PC-9 (cell line): ENCODE measurements at regions not wholly inside any gene's neighbourhood (a gene's known extent, or its start where the extent isn't known, plus 50 kb on each side); places are given as distances from the start of the nearest gene placed in this dataset.

Experiments used
- BruUV-seq: library from RNA; stranded (reverse); fragments of 400-500 nt; replicated peaks from 2 replicates; lab custom pipeline; 2021; lab: Mats Ljungman, UMichigan
- CTCF ChIA-PET: fragments of 300-600 bp; sonication (Branson Sonifier 250); formaldehyde crosslinking; loops from one replicate; lab custom pipeline; 2022; ENCODE audit warnings: antibody characterized with exemption; lab: Charles Lee
- POLR2A ChIA-PET: fragments of 300-600 bp; sonication (Branson Sonifier 250); formaldehyde crosslinking; loops from one replicate; lab custom pipeline; 2022; ENCODE audit warnings: antibody characterized with exemption; ENCODE audit not compliant: unreplicated experiment; lab: Charles Lee
- DNase-seq, 2 experiments: peaks; one replicate each; pipeline versions ENCODE4 v3.0.0 to v3.0.0-alpha.2; 2015 to 2022; ENCODE audit warnings: mixed read lengths in 1 of 2
- H2AFZ ChIP-seq: fragments of 200-600 bp; sonication (generic); 2 replicates; pipeline ENCODE4 v1.8.1; 2017; ENCODE audit warnings: antibody characterized with exemption
- H3F3A ChIP-seq: fragments of 200-600 bp; sonication (generic); 2 replicates; pipeline ENCODE4 v1.8.1; 2017; ENCODE audit warnings: antibody characterized with exemption, mild to moderate bottlenecking, low read depth; ENCODE audit not compliant: insufficient read depth
- H3K27ac ChIP-seq: fragments of 200-600 bp; sonication (generic); 2 replicates; pipeline ENCODE4 v1.6.1; 2016; ENCODE audit warnings: mixed run types
- H3K27me3 ChIP-seq: fragments of 200-600 bp; sonication (generic); 2 replicates; pipeline ENCODE4 v1.6.1; 2016; ENCODE audit warnings: low read depth, mixed run types; ENCODE audit not compliant: insufficient read depth
- H3K36me3 ChIP-seq: fragments of 200-600 bp; sonication (generic); 2 replicates; pipeline ENCODE4 v1.6.1; 2016; ENCODE audit warnings: low read depth, mixed run types
- H3K4me1 ChIP-seq: fragments of 200-600 bp; sonication (generic); replicated peaks from 2 replicates; pipeline ENCODE4 v1.6.1; 2016; ENCODE audit warnings: mixed run types; ENCODE audit not compliant: insufficient read depth
- H3K4me2 ChIP-seq: fragments of 200-600 bp; sonication (generic); 2 replicates; pipeline ENCODE4 v1.6.1; 2017; ENCODE audit warnings: mixed run types
- H3K4me3 ChIP-seq: fragments of 200-600 bp; sonication (generic); 2 replicates; pipeline ENCODE4 v1.6.1; 2016; ENCODE audit warnings: mixed run types
- H3K79me2 ChIP-seq: fragments of 200-600 bp; sonication (generic); 2 replicates; pipeline ENCODE4 v1.6.1; 2017; ENCODE audit warnings: low read depth, mixed run types
- H3K9me2 ChIP-seq: fragments of 200-600 bp; sonication (generic); 2 replicates; pipeline ENCODE4 v1.8.1; 2017; ENCODE audit warnings: mild to moderate bottlenecking; ENCODE audit not compliant: insufficient read depth
- H3K9me3 ChIP-seq: fragments of 200-600 bp; sonication (generic); 2 replicates; pipeline ENCODE4 v1.8.1; 2016; ENCODE audit warnings: low read depth; ENCODE audit not compliant: insufficient read depth
- H4K20me1 ChIP-seq: fragments of 200-600 bp; sonication (generic); 2 replicates; pipeline ENCODE4 v1.8.1; 2017; ENCODE audit not compliant: insufficient read depth
- EZH2 ChIP-seq: fragments of 200-600 bp; sonication (generic); IDR thresholded peaks from 2 replicates; pipeline ENCODE4 v1.8.0; 2017; ENCODE audit warnings: antibody characterized with exemption, low read depth
- intact Hi-C: fragments of 100-400 bp; cut with micrococcal nuclease; formaldehyde crosslinking; loops from one replicate; pipeline ENCODE4 v1.10.0; 2022; ENCODE audit not compliant: unreplicated experiment
- TF ChIP-seq, protein P1 (sequence below): fragments of 200-600 bp; sonication (generic); conservative IDR thresholded peaks from 2 replicates; pipeline ENCODE4 v1.6.1; 2017; ENCODE audit warnings: mixed run types, antibody characterized with exemption, mild to moderate bottlenecking, moderate library complexity

DNA sequence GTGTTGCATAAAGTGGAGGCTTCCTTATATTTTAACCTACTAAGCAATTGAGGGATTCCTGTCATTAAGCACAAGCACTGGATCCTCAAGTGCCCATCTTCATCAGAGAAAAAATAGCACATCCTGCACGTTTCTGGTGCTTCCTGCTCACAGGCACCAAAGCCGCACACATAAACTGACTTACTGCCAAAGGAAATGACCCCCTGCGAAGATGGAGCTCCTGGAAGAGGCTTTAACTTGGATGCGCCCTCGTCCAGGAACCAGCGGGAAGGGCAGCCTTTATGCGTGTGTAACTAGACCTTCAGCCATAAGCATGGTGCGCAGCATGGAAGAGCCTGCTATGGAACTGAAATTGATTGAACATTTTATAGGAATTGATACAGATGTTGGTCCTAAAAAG is 188.7 kb downstream of the FTCDNL1 start:
- no peaks in the 10 kb centered on the region for H3K79me2 ChIP-seq
- BruUV-seq, result no TSS peak
- no peak overlapping the region for H2AFZ ChIP-seq
- H3K4me2 ChIP-seq, result no peak overlapping the region
- no peaks in the 10 kb centered on the region for H3K4me1 ChIP-seq
- DNase-seq, result no peak
- intact Hi-C loops, result no loop called here
- no peak overlapping the region for H3K4me3 ChIP-seq
- no peaks in the 10 kb centered on the region; the same call in 1 of the 2 replicates for H3K9me3 ChIP-seq
- TF ChIP-seq, protein P1, sequence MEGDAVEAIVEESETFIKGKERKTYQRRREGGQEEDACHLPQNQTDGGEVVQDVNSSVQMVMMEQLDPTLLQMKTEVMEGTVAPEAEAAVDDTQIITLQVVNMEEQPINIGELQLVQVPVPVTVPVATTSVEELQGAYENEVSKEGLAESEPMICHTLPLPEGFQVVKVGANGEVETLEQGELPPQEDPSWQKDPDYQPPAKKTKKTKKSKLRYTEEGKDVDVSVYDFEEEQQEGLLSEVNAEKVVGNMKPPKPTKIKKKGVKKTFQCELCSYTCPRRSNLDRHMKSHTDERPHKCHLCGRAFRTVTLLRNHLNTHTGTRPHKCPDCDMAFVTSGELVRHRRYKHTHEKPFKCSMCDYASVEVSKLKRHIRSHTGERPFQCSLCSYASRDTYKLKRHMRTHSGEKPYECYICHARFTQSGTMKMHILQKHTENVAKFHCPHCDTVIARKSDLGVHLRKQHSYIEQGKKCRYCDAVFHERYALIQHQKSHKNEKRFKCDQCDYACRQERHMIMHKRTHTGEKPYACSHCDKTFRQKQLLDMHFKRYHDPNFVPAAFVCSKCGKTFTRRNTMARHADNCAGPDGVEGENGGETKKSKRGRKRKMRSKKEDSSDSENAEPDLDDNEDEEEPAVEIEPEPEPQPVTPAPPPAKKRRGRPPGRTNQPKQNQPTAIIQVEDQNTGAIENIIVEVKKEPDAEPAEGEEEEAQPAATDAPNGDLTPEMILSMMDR, result no peak
- TF ChIP-seq EZH2, result no peak
- H3K27me3 ChIP-seq, result no peaks in the 10 kb centered on the region
- no peak overlapping the region for H3K27ac ChIP-seq
- no peaks in the 10 kb centered on the region for H3K9me2 ChIP-seq
- POLR2A ChIA-PET, result no interaction called here
- no peaks in the 10 kb centered on the region for H3K36me3 ChIP-seq
- H3F3A ChIP-seq, result no peaks in the 10 kb centered on the region
- CTCF ChIA-PET, result no interaction called here
- H4K20me1 ChIP-seq, result no peaks in the 10 kb centered on the region

DNA sequence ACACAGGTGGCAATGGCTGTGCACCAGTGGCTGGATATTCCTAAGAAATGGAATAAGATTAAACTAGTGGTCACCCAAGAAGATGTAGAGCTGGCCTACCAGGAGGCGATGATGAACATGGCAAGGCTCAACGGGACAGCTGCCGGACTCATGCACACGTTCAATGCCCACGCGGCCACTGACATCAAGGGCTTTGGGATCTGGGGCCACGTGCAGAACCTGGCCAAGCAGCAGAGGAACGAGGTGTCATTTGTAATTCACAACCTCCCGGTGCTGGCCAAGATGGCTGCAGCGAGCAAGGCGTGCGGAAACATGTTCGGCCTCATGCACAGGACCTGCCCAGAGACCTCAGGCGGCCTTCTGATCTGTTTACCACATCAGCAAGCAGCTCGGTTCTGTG is 190.8 kb downstream of the FTCDNL1 start:
- no peak overlapping the region for H2AFZ ChIP-seq
- no peaks in the 10 kb centered on the region for H3K79me2 ChIP-seq
- H3K4me1 ChIP-seq, result no peaks in the 10 kb centered on the region
- ChIA-PET CTCF (no interaction called here), POLR2A (no interaction called here)
- no peaks in the 10 kb centered on the region; the same call in 1 of the 2 replicates for H3K9me3 ChIP-seq
- H3K36me3 ChIP-seq, result no peaks in the 10 kb centered on the region
- BruUV-seq, result no TSS peak
- H3K4me3 ChIP-seq, result no peak overlapping the region
- no peaks in the 10 kb centered on the region for H3K27me3 ChIP-seq
- H3F3A ChIP-seq, result no peaks in the 10 kb centered on the region
- H4K20me1 ChIP-seq, result no peaks in the 10 kb centered on the region
- no peak overlapping the region for H3K4me2 ChIP-seq
- DNase-seq, result no peak
- TF ChIP-seq, protein P1, result no peak
- no peak for TF ChIP-seq EZH2
- H3K9me2 ChIP-seq, result no peaks in the 10 kb centered on the region
- intact Hi-C loops, result no loop called here
- H3K27ac ChIP-seq, result no peak overlapping the region

DNA sequence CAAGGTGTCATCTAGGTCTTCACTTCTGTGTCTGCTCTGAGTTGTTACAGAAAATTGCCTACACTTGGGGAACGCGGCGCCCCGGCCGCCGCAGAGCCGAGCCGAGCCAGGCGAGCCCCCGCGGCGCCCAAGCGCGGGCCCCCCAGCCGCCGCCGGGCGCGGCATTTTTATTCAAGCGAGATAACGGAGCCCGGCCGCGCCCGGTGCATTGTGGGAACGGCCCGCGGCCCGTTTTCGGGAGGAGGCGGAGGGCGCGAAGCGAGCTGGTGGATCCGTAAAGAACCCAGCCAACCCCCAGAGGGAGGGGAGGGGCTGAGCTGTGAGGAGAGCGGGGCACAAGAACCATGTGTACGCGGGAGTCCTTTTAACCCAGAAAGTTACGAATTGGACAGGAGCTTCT is 191.8 kb downstream of the FTCDNL1 start:
- no peak for TF ChIP-seq EZH2
- TF ChIP-seq, protein P1, result no peak
- no peaks in the 10 kb centered on the region for H4K20me1 ChIP-seq
- no peaks in the 10 kb centered on the region; the same call in 1 of the 2 replicates for H3K9me3 ChIP-seq
- ChIA-PET CTCF (no interaction called here), POLR2A (no interaction called here)
- no peak overlapping the region for H3K4me2 ChIP-seq
- H3K79me2 ChIP-seq, result no peaks in the 10 kb centered on the region
- no peaks in the 10 kb centered on the region for H3K36me3 ChIP-seq
- no peaks in the 10 kb centered on the region for H3K4me1 ChIP-seq
- H3K4me3 ChIP-seq, result no peak overlapping the region
- DNase-seq, result no peak
- H3F3A ChIP-seq, result no peaks in the 10 kb centered on the region
- no peaks in the 10 kb centered on the region for H3K27me3 ChIP-seq
- no TSS peak for BruUV-seq
- H3K27ac ChIP-seq, result no peak overlapping the region
- intact Hi-C loops, result no loop called here
- no peak overlapping the region for H2AFZ ChIP-seq
- no peaks in the 10 kb centered on the region for H3K9me2 ChIP-seq
